ENCODE measurements at regions not wholly inside any gene's neighbourhood (a gene's known extent, or its start where the extent isn't known, plus 50 kb on each side); places are given as distances from the start of the nearest gene placed in this dataset.
A peak's percentile ranks its signal among the peaks of the same experiment; 100 is the strongest.

GRCh38 chrY:15424665-15425132, 900.4 kb downstream of the NLGN4Y start:
- peak overlapping the region; percentile 80 for H3K4me3 Mint-ChIP-seq
- H3K36me3 Mint-ChIP-seq (ENCODE audit: low read depth), result peaks cover 2% of the 10 kb centered on the region
- H3K4me1 Mint-ChIP-seq (ENCODE audit: low read depth), result peaks cover 29% of the 10 kb centered on the region
- peak; percentile 33 for DNase-seq
- H3K27ac Mint-ChIP-seq, result peak overlapping the region; percentile 88
- intact Hi-C loops (cut with micrococcal nuclease), result loop anchor here (2.0 to 5.0 kb wide), 2 partner anchors 16 to 1082 kb away; no protein-coding TSS in a partner anchor
- no peaks in the 10 kb centered on the region for H3K27me3 Mint-ChIP-seq (ENCODE audit: low read depth)
- peaks cover 13% of the 10 kb centered on the region for H3K9me3 Mint-ChIP-seq
- CTCF ChIA-PET, result no interaction called here

- DNase-seq, result no peak
- H3K27ac Mint-ChIP-seq, result no peak overlapping the region
- peaks cover 19% of the 10 kb centered on the region for H3K4me1 Mint-ChIP-seq (ENCODE audit: low read depth)
- CTCF ChIA-PET, result no interaction called here
- intact Hi-C loops (cut with micrococcal nuclease), result loop anchor here (2.0 to 10.0 kb wide), 4 partner anchors 15 to 1633 kb away; no protein-coding TSS in a partner anchor
- no peaks in the 10 kb centered on the region for H3K36me3 Mint-ChIP-seq (ENCODE audit: low read depth)
- H3K9me3 Mint-ChIP-seq, result peaks cover 5% of the 10 kb centered on the region
- H3K27me3 Mint-ChIP-seq (ENCODE audit: low read depth), result no peaks in the 10 kb centered on the region
- no peak overlapping the region for H3K4me3 Mint-ChIP-seq
Observed at GRCh38 chrY:15440021-15440695, 915.8 kb downstream of the NLGN4Y start.

GRCh38 chrY:15440696-15441408, 916.5 kb downstream of the NLGN4Y start:
- intact Hi-C loops (cut with micrococcal nuclease), result loop anchor here (2.0 to 10.0 kb wide), 4 partner anchors 16 to 1634 kb away; no protein-coding TSS in a partner anchor
- Mint-ChIP-seq H3K9me3 (peaks cover 5% of the 10 kb centered on the region), H3K4me1 (ENCODE audit: low read depth) (peaks cover 19% of the 10 kb centered on the region), H3K27me3 (ENCODE audit: low read depth) (no peaks in the 10 kb centered on the region), H3K27ac (no peak overlapping the region), H3K36me3 (ENCODE audit: low read depth) (no peaks in the 10 kb centered on the region), H3K4me3 (no peak overlapping the region)
- CTCF ChIA-PET, result interaction anchor here (1.4 kb wide), 1 partner anchor 15 kb away, joined by 3 read pairs; no protein-coding TSS in a partner anchor
- peak; percentile 9 for DNase-seq

- Mint-ChIP-seq H3K9me3 (peaks cover 4% of the 10 kb centered on the region), H3K4me1 (ENCODE audit: low read depth) (peaks cover 19% of the 10 kb centered on the region), H3K27ac (no peak overlapping the region), H3K36me3 (ENCODE audit: low read depth) (no peaks in the 10 kb centered on the region), H3K4me3 (no peak overlapping the region), H3K27me3 (ENCODE audit: low read depth) (no peaks in the 10 kb centered on the region)
- CTCF ChIA-PET, result interaction anchor here (1.4 kb wide), 1 partner anchor 16 kb away, joined by 3 read pairs; no protein-coding TSS in a partner anchor
- intact Hi-C loops (cut with micrococcal nuclease), result loop anchor here (2.0 to 10.0 kb wide), 5 partner anchors 15 to 1635 kb away; no protein-coding TSS in a partner anchor
- peak; percentile 6 for DNase-seq
Observed at GRCh38 chrY:15441878-15442277, 917.5 kb downstream of the NLGN4Y start.

- intact Hi-C loops (cut with micrococcal nuclease), result loop anchor here (10.0 kb wide), 1 partner anchor 1261 kb away; no protein-coding TSS in a partner anchor
- no peaks in the 10 kb centered on the region for H3K36me3 Mint-ChIP-seq (ENCODE audit: low read depth)
- H3K27me3 Mint-ChIP-seq (ENCODE audit: low read depth), result no peaks in the 10 kb centered on the region
- CTCF ChIA-PET, result no interaction called here
- DNase-seq, result no peak
- no peak overlapping the region for H3K4me3 Mint-ChIP-seq
- peaks cover 13% of the 10 kb centered on the region for H3K4me1 Mint-ChIP-seq (ENCODE audit: low read depth)
- no peak overlapping the region for H3K27ac Mint-ChIP-seq
- no peaks in the 10 kb centered on the region for H3K9me3 Mint-ChIP-seq
Observed at GRCh38 chrY:15445871-15446270, 921.5 kb downstream of the NLGN4Y start.

GRCh38 chrY:15446861-15447260, 922.5 kb downstream of the NLGN4Y start:
- H3K9me3 Mint-ChIP-seq, result no peaks in the 10 kb centered on the region
- H3K27me3 Mint-ChIP-seq (ENCODE audit: low read depth), result no peaks in the 10 kb centered on the region
- intact Hi-C loops (cut with micrococcal nuclease), result loop anchor here (10.0 kb wide), 1 partner anchor 1262 kb away; no protein-coding TSS in a partner anchor
- no peak overlapping the region for H3K4me3 Mint-ChIP-seq
- DNase-seq, result no peak
- CTCF ChIA-PET, result no interaction called here
- H3K36me3 Mint-ChIP-seq (ENCODE audit: low read depth), result no peaks in the 10 kb centered on the region
- H3K27ac Mint-ChIP-seq, result no peak overlapping the region
- H3K4me1 Mint-ChIP-seq (ENCODE audit: low read depth), result peaks cover 5% of the 10 kb centered on the region

GRCh38 chrY:15447959-15448358, 923.6 kb downstream of the NLGN4Y start:
- no peaks in the 10 kb centered on the region for H3K9me3 Mint-ChIP-seq
- DNase-seq, result no peak
- no peaks in the 10 kb centered on the region for H3K4me1 Mint-ChIP-seq (ENCODE audit: low read depth)
- H3K36me3 Mint-ChIP-seq (ENCODE audit: low read depth), result no peaks in the 10 kb centered on the region
- CTCF ChIA-PET, result no interaction called here
- intact Hi-C loops (cut with micrococcal nuclease), result loop anchor here (10.0 kb wide), 1 partner anchor 1263 kb away; no protein-coding TSS in a partner anchor
- no peak overlapping the region for H3K4me3 Mint-ChIP-seq
- H3K27ac Mint-ChIP-seq, result no peak overlapping the region
- no peaks in the 10 kb centered on the region for H3K27me3 Mint-ChIP-seq (ENCODE audit: low read depth)

- CTCF ChIA-PET, result no interaction called here
- no peak overlapping the region for H3K4me3 Mint-ChIP-seq
- no peak overlapping the region for H3K27ac Mint-ChIP-seq
- H3K9me3 Mint-ChIP-seq, result no peaks in the 10 kb centered on the region
- no peak for DNase-seq
- H3K36me3 Mint-ChIP-seq (ENCODE audit: low read depth), result no peaks in the 10 kb centered on the region
- intact Hi-C loops (cut with micrococcal nuclease), result loop anchor here (5.0 to 10.0 kb wide), 2 partner anchors 48 to 79 kb away; no protein-coding TSS in a partner anchor
- H3K4me1 Mint-ChIP-seq (ENCODE audit: low read depth), result peaks cover 5% of the 10 kb centered on the region
- H3K27me3 Mint-ChIP-seq (ENCODE audit: low read depth), result no peaks in the 10 kb centered on the region
Observed at GRCh38 chrY:15455133-15455937, 931.0 kb downstream of the NLGN4Y start.

GRCh38 chrY:15455980-15456469, 931.7 kb downstream of the NLGN4Y start:
- Mint-ChIP-seq H3K9me3 (no peaks in the 10 kb centered on the region), H3K36me3 (ENCODE audit: low read depth) (no peaks in the 10 kb centered on the region), H3K4me1 (ENCODE audit: low read depth) (peaks cover 5% of the 10 kb centered on the region), H3K4me3 (peak overlapping the region; percentile 48), H3K27ac (no peak overlapping the region), H3K27me3 (ENCODE audit: low read depth) (no peaks in the 10 kb centered on the region)
- peak; percentile 59 for DNase-seq
- intact Hi-C loops (cut with micrococcal nuclease), result loop anchor here (2.0 to 10.0 kb wide), 3 partner anchors 15 to 79 kb away; no protein-coding TSS in a partner anchor
- CTCF ChIA-PET, result no interaction called here

GRCh38 chrY:15456491-15456890, 932.2 kb downstream of the NLGN4Y start:
- Mint-ChIP-seq H3K27me3 (ENCODE audit: low read depth) (no peaks in the 10 kb centered on the region), H3K36me3 (ENCODE audit: low read depth) (no peaks in the 10 kb centered on the region), H3K9me3 (no peaks in the 10 kb centered on the region), H3K4me1 (ENCODE audit: low read depth) (peaks cover 5% of the 10 kb centered on the region), H3K4me3 (peak overlapping the region; percentile 48), H3K27ac (no peak overlapping the region)
- no peak for DNase-seq
- CTCF ChIA-PET, result no interaction called here
- intact Hi-C loops (cut with micrococcal nuclease), result loop anchor here (2.0 to 10.0 kb wide), 3 partner anchors 16 to 78 kb away; no protein-coding TSS in a partner anchor

GRCh38 chrY:15457682-15458081, 933.4 kb downstream of the NLGN4Y start:
- no peaks in the 10 kb centered on the region for H3K27me3 Mint-ChIP-seq (ENCODE audit: low read depth)
- CTCF ChIA-PET, result interaction anchor here (0.7 kb wide), 1 partner anchor 32 kb away, joined by 3 read pairs; no protein-coding TSS in a partner anchor
- intact Hi-C loops (cut with micrococcal nuclease), result loop anchor here (2.0 to 10.0 kb wide), 3 partner anchors 17 to 77 kb away; no protein-coding TSS in a partner anchor
- DNase-seq, result no peak
- no peaks in the 10 kb centered on the region for H3K36me3 Mint-ChIP-seq (ENCODE audit: low read depth)
- H3K9me3 Mint-ChIP-seq, result no peaks in the 10 kb centered on the region
- H3K4me3 Mint-ChIP-seq, result no peak overlapping the region
- no peak overlapping the region for H3K27ac Mint-ChIP-seq
- H3K4me1 Mint-ChIP-seq (ENCODE audit: low read depth), result peaks cover 5% of the 10 kb centered on the region
